H1 (cell line): ENCODE measurements at regions not wholly inside any gene's neighbourhood (a gene's known extent, or its start where the extent isn't known, plus 50 kb on each side); places are given as distances from the start of the nearest gene placed in this dataset.

Source experiments
- ASH2L ChIP-seq: fragments of 200-600, 300-600 bp; sonication (generic); IDR thresholded peaks from one replicate; pipeline ENCODE4 v1.7.1; 2017; ENCODE audit warnings: low read length
- CEBPB ChIP-seq: IDR thresholded peaks from 2 replicates; pipeline ENCODE4 v1.6.1; 2012; ENCODE audit warnings: low read depth, low read length
- CHD1 ChIP-seq: IDR thresholded peaks from 2 replicates; pipeline ENCODE4 v1.6.1; 2012; ENCODE audit warnings: low read depth, low read length, improper control_type of control experiment
- CHD2 ChIP-seq: IDR thresholded peaks from 2 replicates; pipeline ENCODE4 v1.6.1; 2012; ENCODE audit warnings: low read length, improper control_type of control experiment
- EGR1 ChIP-seq: IDR thresholded peaks from 2 replicates; pipeline ENCODE4 v1.6.1; 2011; ENCODE audit warnings: low read depth, low read length, borderline replicate concordance
- EZH2 ChIP-seq: fragments of 200-600 bp; sonication (generic); IDR thresholded peaks from 2 replicates; pipeline ENCODE4 v1.7.1; 2012; ENCODE audit warnings: low read depth, mild to moderate bottlenecking, moderate library complexity, low read length, inconsistent platforms; ENCODE audit not compliant: severe bottlenecking
- HDAC6 ChIP-seq: IDR thresholded peaks from one replicate; pipeline ENCODE4 v1.7.1; 2012; ENCODE audit warnings: low read depth, mild to moderate bottlenecking, inconsistent platforms, low read length, moderate library complexity
- POLR2A ChIP-seq, 2 experiments: IDR thresholded peaks; 1 replicate in 1 of 2; 2 replicates in 1 of 2; pipeline ENCODE4 v1.6.1; 2011; ENCODE audit warnings: low read depth in 2 of 2, low read length in 2 of 2, mild to moderate bottlenecking in 2 of 2; ENCODE audit errors: control extremely low read depth in 1 of 2
- POLR2AphosphoS5 ChIP-seq: IDR thresholded peaks from 2 replicates; pipeline ENCODE4 v1.6.1; 2011; ENCODE audit warnings: low read depth, low read length
- RFX5 ChIP-seq: IDR thresholded peaks from 2 replicates; pipeline ENCODE4 v1.6.1; 2011; ENCODE audit warnings: low read depth, low read length, improper control_type of control experiment, borderline replicate concordance
- SIN3A ChIP-seq, 2 experiments: IDR thresholded peaks in 1 of 2; conservative IDR thresholded peaks in 1 of 2; 2 replicates each; pipeline ENCODE4 v1.6.1; 2011 to 2012; ENCODE audit warnings: low read length in 2 of 2, improper control_type of control experiment in 1 of 2, low read depth in 1 of 2, mild to moderate bottlenecking in 1 of 2
- TF ChIP-seq, protein P1 (sequence below), 3 experiments: IDR thresholded peaks; 1 replicate in 2 of 3; 2 replicates in 1 of 3; pipeline versions ENCODE4 v1.5.1 to v1.6.1; 2011; ENCODE audit warnings: low read length in 3 of 3, mild to moderate bottlenecking in 3 of 3, inconsistent platforms in 2 of 3, low read depth in 1 of 3, moderate library complexity in 1 of 3; ENCODE audit not compliant: insufficient read depth in 1 of 3; ENCODE audit errors: control extremely low read depth in 1 of 3

DNA sequence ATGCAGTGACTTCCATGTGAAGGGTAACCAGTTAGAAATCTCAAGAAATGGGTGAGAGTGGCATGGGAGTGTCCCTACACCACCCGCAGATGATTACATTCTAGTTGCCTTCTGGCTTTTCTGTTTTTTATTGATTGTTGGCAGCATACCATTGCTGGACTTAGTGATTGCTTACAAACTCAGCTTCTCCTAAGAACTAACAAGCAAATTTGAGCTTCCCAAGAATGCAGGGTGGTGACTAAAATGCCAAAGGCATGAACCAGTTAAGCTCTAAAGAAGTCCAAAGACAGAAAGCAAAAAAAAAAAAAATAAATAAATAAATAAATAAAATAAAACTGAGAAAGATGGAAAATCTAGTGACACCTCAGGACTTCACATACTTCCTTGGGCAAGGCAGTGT lies 245.5 kb upstream of the PARD3B start:
- TF ChIP-seq EZH2, result no peak
- TF ChIP-seq CHD1, result no peak
- no peak for TF ChIP-seq CEBPB
- TF ChIP-seq RFX5, result no peak
- TF ChIP-seq, protein P1, sequence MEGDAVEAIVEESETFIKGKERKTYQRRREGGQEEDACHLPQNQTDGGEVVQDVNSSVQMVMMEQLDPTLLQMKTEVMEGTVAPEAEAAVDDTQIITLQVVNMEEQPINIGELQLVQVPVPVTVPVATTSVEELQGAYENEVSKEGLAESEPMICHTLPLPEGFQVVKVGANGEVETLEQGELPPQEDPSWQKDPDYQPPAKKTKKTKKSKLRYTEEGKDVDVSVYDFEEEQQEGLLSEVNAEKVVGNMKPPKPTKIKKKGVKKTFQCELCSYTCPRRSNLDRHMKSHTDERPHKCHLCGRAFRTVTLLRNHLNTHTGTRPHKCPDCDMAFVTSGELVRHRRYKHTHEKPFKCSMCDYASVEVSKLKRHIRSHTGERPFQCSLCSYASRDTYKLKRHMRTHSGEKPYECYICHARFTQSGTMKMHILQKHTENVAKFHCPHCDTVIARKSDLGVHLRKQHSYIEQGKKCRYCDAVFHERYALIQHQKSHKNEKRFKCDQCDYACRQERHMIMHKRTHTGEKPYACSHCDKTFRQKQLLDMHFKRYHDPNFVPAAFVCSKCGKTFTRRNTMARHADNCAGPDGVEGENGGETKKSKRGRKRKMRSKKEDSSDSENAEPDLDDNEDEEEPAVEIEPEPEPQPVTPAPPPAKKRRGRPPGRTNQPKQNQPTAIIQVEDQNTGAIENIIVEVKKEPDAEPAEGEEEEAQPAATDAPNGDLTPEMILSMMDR (IDR thresholded peaks at IDR 0.05; ENCODE audit: control extremely low read depth in 1 of 3, insufficient read depth in 1 of 3, low read depth in 1 of 3, low read length in 3 of 3), result no peak
- TF ChIP-seq POLR2A (IDR thresholded peaks at IDR 0.05; ENCODE audit: control extremely low read depth in 1 of 2, low read depth in 2 of 2, low read length in 2 of 2), result no peak
- no peak for TF ChIP-seq SIN3A (conservative IDR thresholded peaks at IDR 0.05 in 1 of 2, IDR thresholded peaks at IDR 0.05 in 1 of 2; ENCODE audit: low read depth in 1 of 2, low read length in 2 of 2)
- no peak for TF ChIP-seq EGR1
- TF ChIP-seq HDAC6, result no peak
- TF ChIP-seq POLR2AphosphoS5, result no peak
- no peak for TF ChIP-seq ASH2L
- TF ChIP-seq CHD2, result no peak
